Endothelial cell of umbilical vein (primary cell): ENCODE measurements at regions not wholly inside any gene's neighbourhood (a gene's known extent, or its start where the extent isn't known, plus 50 kb on each side); places are given as distances from the start of the nearest gene placed in this dataset.

Experiments used
- BruUV-seq: library from RNA; stranded (reverse); fragments of 400-500 nt; replicated peaks from 2 replicates; lab custom pipeline; 2021; lab: Mats Ljungman, UMichigan
- CTCF ChIA-PET: fragments of 300-600, 350-600 bp; sonication (Branson Sonifier 250); formaldehyde crosslinking; loops from one replicate; lab custom pipeline; 2021; ENCODE audit warnings: antibody characterized with exemption, inconsistent platforms; lab: Charles Lee
- POLR2A ChIA-PET: fragments of 300-600, 350-600 bp; sonication (Branson Sonifier 250); formaldehyde crosslinking; loops from one replicate; lab custom pipeline; 2021; ENCODE audit warnings: antibody characterized with exemption, inconsistent platforms; lab: Charles Lee
- DNase-seq: peaks from one replicate; pipeline ENCODE4 v3.0.0-alpha.2; 2011; ENCODE audit warnings: low read depth, low spot score
- FAIRE-seq: peaks from 2 replicates; lab custom pipeline; 2011; peaks lifted over from hg19 to GRCh38; lab: Jason Lieb, UNC
- H2AFZ ChIP-seq: 2 replicates; pipeline ENCODE4 v1.6.0; 2012; ENCODE audit warnings: low read depth, low read length, control low read depth, inconsistent platforms
- H3K27ac ChIP-seq: 2 replicates; pipeline ENCODE4 v1.5.1; 2011; ENCODE audit warnings: low read depth, mild to moderate bottlenecking, control low read depth, low read length, moderate library complexity; ENCODE audit not compliant: insufficient read depth
- H3K27me3 ChIP-seq, 2 experiments: 2 replicates each; pipeline versions ENCODE4 v1.6.0 to v1.6.1; 2011; ENCODE audit warnings: low read length in 2 of 2, mixed read lengths in 1 of 2; ENCODE audit not compliant: control insufficient read depth in 2 of 2, insufficient read depth in 2 of 2
- H3K36me3 ChIP-seq, 2 experiments: 2 replicates in 1 of 2; 3 replicates in 1 of 2; pipeline ENCODE4 v1.5.1; 2011; ENCODE audit warnings: low read length in 2 of 2, mild to moderate bottlenecking in 1 of 2, moderate library complexity in 1 of 2; ENCODE audit not compliant: control insufficient read depth in 2 of 2, insufficient read depth in 2 of 2; ENCODE audit errors: extremely low read depth in 1 of 2
- H3K4me1 ChIP-seq: 3 replicates; pipeline ENCODE4 v1.5.1; 2011; ENCODE audit warnings: mild to moderate bottlenecking, low read length; ENCODE audit not compliant: control insufficient read depth, insufficient read depth; ENCODE audit errors: extremely low read depth
- H3K4me2 ChIP-seq: 2 replicates; pipeline ENCODE4 v1.6.1; 2011; ENCODE audit warnings: low read length, control low read depth, mixed read lengths; ENCODE audit not compliant: insufficient read depth
- H3K4me3 ChIP-seq, 3 experiments: fragments of 200-600 bp in 1 of 3; sonication (generic), shearing (Covaris generic) in 1 of 3; replicated peaks in 1 of 3; 2 replicates each; pipeline ENCODE4 v1.5.1; 2011 to 2016; ENCODE audit warnings: control low read depth in 3 of 3, low read length in 3 of 3, mild to moderate bottlenecking in 2 of 3, inconsistent platforms in 1 of 3, low read depth in 1 of 3, moderate library complexity in 1 of 3; ENCODE audit not compliant: insufficient read depth in 1 of 3
- H3K79me2 ChIP-seq: 2 replicates; pipeline ENCODE4 v1.6.0; 2012; ENCODE audit warnings: low read length, inconsistent platforms; ENCODE audit not compliant: control insufficient read depth, insufficient read depth
- H3K9ac ChIP-seq: replicated peaks from 2 replicates; pipeline ENCODE3; 2011; ENCODE audit warnings: low read length, control low read depth; ENCODE audit not compliant: insufficient read depth; ENCODE audit errors: extremely low read depth
- H3K9me1 ChIP-seq: replicated peaks from 3 replicates; pipeline ENCODE4 v1.6.0; 2011; ENCODE audit warnings: mild to moderate bottlenecking, low read length; ENCODE audit not compliant: control insufficient read depth, insufficient read depth; ENCODE audit errors: extremely low read depth
- H3K9me3 ChIP-seq: replicated peaks from 2 replicates; pipeline ENCODE4 v1.5.1; 2012; ENCODE audit warnings: low read length, inconsistent platforms; ENCODE audit not compliant: control insufficient read depth, insufficient read depth
- H4K20me1 ChIP-seq: replicated peaks from 2 replicates; pipeline ENCODE3; 2011; ENCODE audit warnings: mild to moderate bottlenecking, low read length; ENCODE audit not compliant: control insufficient read depth, insufficient read depth; ENCODE audit errors: extremely low read depth
- CTCF ChIP-seq, 2 donors: IDR thresholded peaks; 1 replicate in 1 of 2; 2 replicates in 1 of 2; pipeline ENCODE4 v1.5.1; 2011; ENCODE audit warnings: low read length in 2 of 2, mild to moderate bottlenecking in 2 of 2, moderate library complexity in 2 of 2, control low read depth in 1 of 2, inconsistent platforms in 1 of 2, low read depth in 1 of 2; ENCODE audit not compliant: insufficient read depth in 1 of 2; ENCODE audit errors: extremely low read depth in 1 of 2
- EZH2 ChIP-seq: IDR thresholded peaks from 2 replicates; pipeline ENCODE4 v1.6.1; 2012; ENCODE audit warnings: borderline replicate concordance, low read depth, mild to moderate bottlenecking, moderate library complexity, low read length, inconsistent platforms; ENCODE audit not compliant: severe bottlenecking
- FOS ChIP-seq: IDR thresholded peaks from 2 replicates; pipeline ENCODE4 v1.6.1; 2011; ENCODE audit warnings: mild to moderate bottlenecking, low read length, moderate library complexity, borderline replicate concordance; ENCODE audit not compliant: insufficient read depth
- GATA2 ChIP-seq: IDR thresholded peaks from 2 replicates; pipeline ENCODE4 v1.7.0; 2011; ENCODE audit warnings: low read depth, mild to moderate bottlenecking, moderate library complexity, mixed read lengths, low read length; ENCODE audit not compliant: insufficient read length, insufficient read depth
- JUN ChIP-seq: IDR thresholded peaks from 2 replicates; pipeline ENCODE4 v1.6.1; 2011; ENCODE audit warnings: borderline replicate concordance, low read depth; ENCODE audit not compliant: insufficient read length, insufficient read depth
- MAX ChIP-seq: IDR thresholded peaks from 2 replicates; pipeline ENCODE4 v1.6.1; 2011; ENCODE audit not compliant: insufficient read depth, insufficient read length
- MYC ChIP-seq: IDR thresholded peaks from one replicate; pipeline ENCODE4 v1.6.1; 2011; ENCODE audit warnings: mild to moderate bottlenecking, low read depth, low read length
- POLR2A ChIP-seq: IDR thresholded peaks from 2 replicates; pipeline ENCODE4 v1.6.1; 2012; ENCODE audit warnings: low read depth, mild to moderate bottlenecking, control low read depth, low read length
- POLR2AphosphoS5 ChIP-seq: IDR thresholded peaks from 2 replicates; pipeline ENCODE4 v1.6.1; 2012; ENCODE audit warnings: low read depth, mild to moderate bottlenecking, control low read depth, low read length, moderate library complexity; ENCODE audit not compliant: insufficient read depth
- dilution Hi-C: fragments of 300-500 bp; cut with MboI; formaldehyde crosslinking; loops from one replicate; pipeline ENCODE4 v1.15.0; 2019; ENCODE audit warnings: low sequenced_read_pairs; ENCODE audit not compliant: extremely low pct_ligation_motif_present
- intact Hi-C: fragments of 100-400 bp; cut with micrococcal nuclease; formaldehyde crosslinking; loops from one replicate; pipeline ENCODE4 v1.10.0; 2022

DNA sequence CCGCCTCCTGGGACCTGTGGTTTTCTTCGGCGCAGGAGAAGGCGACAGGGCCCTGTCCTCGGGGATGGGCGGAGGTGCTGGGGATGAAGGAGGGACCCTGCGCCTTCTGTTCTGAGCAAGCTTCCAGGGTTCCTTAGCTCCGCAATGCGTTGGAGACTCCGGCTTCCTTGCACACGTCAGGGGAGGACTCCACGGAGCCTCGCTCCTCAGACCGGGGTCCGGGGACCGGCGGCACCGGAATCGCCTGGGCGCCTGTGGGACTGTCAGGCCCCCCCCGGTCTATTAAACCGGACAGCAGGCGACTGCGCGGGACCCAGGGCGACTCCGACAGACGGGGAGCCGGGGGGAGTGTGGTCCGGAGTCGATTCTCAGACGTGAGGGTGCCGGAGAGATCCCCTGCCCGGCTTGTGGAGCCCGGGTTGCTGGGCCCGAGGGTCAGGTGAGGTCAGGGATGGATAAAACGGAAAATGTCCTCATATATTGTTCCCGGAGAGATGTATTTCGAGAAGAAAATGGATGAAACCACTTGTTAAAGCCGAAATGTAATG lies 227.4 kb downstream of the TEX29 start:
- DNase-seq (no peak), FAIRE-seq (no peak)
- Histone ChIP-seq H3K9me3 (no peaks in the 10 kb centered on the region), H3K9me1 (no peaks in the 10 kb centered on the region), H3K79me2 (no peaks in the 10 kb centered on the region), H4K20me1 (no peaks in the 10 kb centered on the region), H3K4me1 (no peaks in the 10 kb centered on the region), H3K4me3 (no peak overlapping the region), H3K27me3 (no peaks in the 10 kb centered on the region), H2AFZ (no peak overlapping the region), H3K4me2 (no peak overlapping the region), H3K36me3 (no peaks in the 10 kb centered on the region), H3K27ac (no peak overlapping the region), H3K9ac (no peak overlapping the region)
- TF ChIP-seq POLR2A (no peak), MAX (no peak), POLR2AphosphoS5 (no peak), JUN (no peak), GATA2 (no peak), FOS (no peak), EZH2 (no peak), CTCF (IDR thresholded peaks at IDR 0.05; ENCODE audit: extremely low read depth in 1 of 2, insufficient read depth in 1 of 2, low read depth in 1 of 2, low read length in 2 of 2) (no peak), MYC (no peak)
- POLR2A ChIA-PET: no interaction called here
- BruUV-seq: no TSS peak
- CTCF ChIA-PET: no interaction called here
- dilution Hi-C loops: no loop called here
- intact Hi-C loops: no loop called here
